ENCODE measurements at regions not wholly inside any gene's neighbourhood (a gene's known extent, or its start where the extent isn't known, plus 50 kb on each side); places are given as distances from the start of the nearest gene placed in this dataset.
"Not testable (repeated sequence)": the region's sequence is repeated elsewhere in the genome, so short reads cannot be mapped to it uniquely, and the experiment has no call there.

GRCh38 chr3:166829896-166830295, 550.2 kb downstream of the ZBBX start:
- H3K9me3 ChIP-seq, result no peaks in the 10 kb centered on the region

GRCh38 chr3:166818464-166818863, 561.6 kb downstream of the ZBBX start:
- no peak overlapping the region for H3K4me3 ChIP-seq
- no peaks in the 10 kb centered on the region for H3K4me1 ChIP-seq
- H3K36me3 ChIP-seq, result no peaks in the 10 kb centered on the region
- no peak for TF ChIP-seq CTCF (IDR thresholded peaks at IDR 0.05)
- no peaks in the 10 kb centered on the region for H3K9me3 ChIP-seq
- no peak for DNase-seq (ENCODE audit: low spot score)
- H3K27me3 ChIP-seq, result no peaks in the 10 kb centered on the region
- no peak overlapping the region for H3K27ac ChIP-seq

More at GRCh38 chr3:166829896-166830295, 550.2 kb downstream of the ZBBX start:
- Histone ChIP-seq H3K27me3 (no peaks in the 10 kb centered on the region), H3K4me3 (no peak overlapping the region), H3K27ac (no peak overlapping the region), H3K36me3 (no peaks in the 10 kb centered on the region), H3K4me1 (no peaks in the 10 kb centered on the region)
- DNase-seq (ENCODE audit: low spot score), result no peak
- TF ChIP-seq CTCF (IDR thresholded peaks at IDR 0.05), result no peak

- not testable (repeated sequence) for DNase-seq (ENCODE audit: low spot score); H3K27me3 ChIP-seq; H3K4me1 ChIP-seq; H3K36me3 ChIP-seq; H3K4me3 ChIP-seq; H3K9me3 ChIP-seq; H3K27ac ChIP-seq
Observed at GRCh38 chr3:166817269-166817668, 562.8 kb downstream of the ZBBX start.

- no peak overlapping the region for H3K27ac ChIP-seq
- H3K4me3 ChIP-seq, result no peak overlapping the region
- no peak for TF ChIP-seq CTCF (IDR thresholded peaks at IDR 0.05)
- H3K4me1 ChIP-seq, result no peaks in the 10 kb centered on the region
- H3K36me3 ChIP-seq, result no peaks in the 10 kb centered on the region
- no peaks in the 10 kb centered on the region for H3K27me3 ChIP-seq
- peaks cover 0 to 8% of the 10 kb centered on the region in 2 donors for H3K9me3 ChIP-seq
- no peak for DNase-seq (ENCODE audit: low spot score)
Observed at GRCh38 chr3:166810741-166811445, 569.2 kb downstream of the ZBBX start.

- Histone ChIP-seq H3K9me3 (peaks cover 0 to 9% of the 10 kb centered on the region in 2 donors), H3K36me3 (no peaks in the 10 kb centered on the region), H3K27me3 (no peaks in the 10 kb centered on the region), H3K4me1 (no peaks in the 10 kb centered on the region), H3K4me3 (no peak overlapping the region), H3K27ac (no peak overlapping the region)
- no peak for DNase-seq (ENCODE audit: low spot score)
- TF ChIP-seq CTCF (IDR thresholded peaks at IDR 0.05), result no peak
Observed at GRCh38 chr3:166809520-166809919, 570.6 kb downstream of the ZBBX start.

GRCh38 chr3:166788936-166789335, 591.2 kb downstream of the ZBBX start:
- H3K27ac ChIP-seq, result no peak overlapping the region
- DNase-seq (ENCODE audit: low spot score), result no peak
- no peak for TF ChIP-seq CTCF (IDR thresholded peaks at IDR 0.05)
- H3K4me3 ChIP-seq, result no peak overlapping the region
- no peaks in the 10 kb centered on the region for H3K36me3 ChIP-seq
- H3K4me1 ChIP-seq, result no peaks in the 10 kb centered on the region
- H3K9me3 ChIP-seq, result no peaks in the 10 kb centered on the region
- H3K27me3 ChIP-seq, result no peaks in the 10 kb centered on the region
